ENCODE measurements at regions not wholly inside any gene's neighbourhood (a gene's known extent, or its start where the extent isn't known, plus 50 kb on each side); places are given as distances from the start of the nearest gene placed in this dataset.

DNA sequence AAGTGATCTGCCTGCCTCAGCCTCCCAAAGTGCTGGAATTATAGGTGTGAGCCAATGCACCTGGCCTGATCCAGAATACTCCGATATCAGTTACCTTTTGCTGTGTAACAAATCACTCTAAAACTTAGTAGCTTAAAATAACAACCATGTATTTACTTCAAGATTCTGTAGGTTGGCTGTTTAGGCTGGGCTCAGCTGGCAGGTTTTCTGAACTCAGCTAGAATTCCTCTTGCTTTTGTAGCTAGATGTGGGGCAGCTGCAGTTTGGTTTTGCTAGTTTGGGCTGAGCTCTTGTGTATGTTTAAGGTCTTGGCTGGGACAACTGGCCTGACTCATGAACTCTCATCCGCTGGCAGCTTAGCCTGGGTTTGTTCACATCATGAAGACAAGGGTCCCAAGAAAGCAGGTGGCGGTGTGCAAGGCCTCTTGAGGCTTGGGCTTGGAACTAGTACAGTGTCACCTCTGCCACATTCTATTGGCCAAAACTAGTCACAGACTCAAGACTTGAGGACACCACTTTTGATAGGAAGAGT is 138.3 kb upstream of the SHB start:
- Histone ChIP-seq H3K27ac (ENCODE audit: low read depth, low read length) (no peak overlapping the region), H3K36me3 (ENCODE audit: insufficient read depth, low read length) (no peaks in the 10 kb centered on the region), H3K9me3 (ENCODE audit: low read length) (no peaks in the 10 kb centered on the region), H3K4me1 (ENCODE audit: insufficient read depth, low read length) (no peaks in the 10 kb centered on the region), H3K4me3 (ENCODE audit: low read length) (no peak overlapping the region), H3K27me3 (ENCODE audit: insufficient read depth, low read length, poor library complexity, severe bottlenecking) (no peaks in the 10 kb centered on the region)
- H3K36me3 Mint-ChIP-seq = peaks cover 0 to 3% (median 0%) of the 10 kb centered on the region in 3 donors
- H3K4me3 Mint-ChIP-seq = no peak overlapping the region
- DNase-seq = no peak
- H3K27ac Mint-ChIP-seq = no peak overlapping the region
- H3K4me1 Mint-ChIP-seq = no peaks in the 10 kb centered on the region
- CTCF ChIA-PET = no interaction called here
- H3K27me3 Mint-ChIP-seq = peaks cover 0 to 19% of the 10 kb centered on the region in 2 donors
- POLR2A ChIA-PET = no interaction called here
- no peaks in the 10 kb centered on the region for H3K9me3 Mint-ChIP-seq

DNA sequence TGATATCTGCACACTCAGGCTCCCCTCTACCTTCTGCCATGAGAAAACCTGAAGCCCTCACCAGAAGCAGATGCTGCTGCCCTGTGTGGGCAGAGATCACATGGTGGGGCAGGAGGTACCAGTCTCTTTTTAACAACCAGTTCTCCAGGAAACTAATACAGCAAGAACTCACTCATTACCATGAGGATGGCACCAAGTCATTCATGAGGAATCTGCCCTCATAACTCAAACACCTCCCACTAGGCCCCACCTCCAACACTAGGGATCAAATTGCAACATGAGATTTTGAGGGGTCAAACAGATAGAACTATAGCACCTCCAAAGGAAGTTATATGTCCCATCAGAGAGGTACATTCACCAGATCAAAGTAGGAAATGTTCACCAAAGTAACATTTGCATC is 136.3 kb upstream of the SHB start:
- Histone ChIP-seq H3K9me3 (ENCODE audit: low read length) (no peaks in the 10 kb centered on the region), H3K4me1 (ENCODE audit: insufficient read depth, low read length) (no peaks in the 10 kb centered on the region), H3K27ac (ENCODE audit: low read depth, low read length) (no peak overlapping the region), H3K4me3 (ENCODE audit: low read length) (no peak overlapping the region), H3K27me3 (ENCODE audit: insufficient read depth, low read length, poor library complexity, severe bottlenecking) (no peaks in the 10 kb centered on the region), H3K36me3 (ENCODE audit: insufficient read depth, low read length) (no peaks in the 10 kb centered on the region)
- Mint-ChIP-seq H3K4me1 (no peaks in the 10 kb centered on the region), H3K36me3 (peaks cover 0 to 3% (median 0%) of the 10 kb centered on the region in 3 donors), H3K4me3 (no peak overlapping the region), H3K27ac (peak overlapping the region in 2 of 8 donors; percentile 47 to 71), H3K27me3 (peaks cover 2 to 20% of the 10 kb centered on the region in 2 donors), H3K9me3 (no peaks in the 10 kb centered on the region)
- DNase-seq = no peak
- ChIA-PET POLR2A (no interaction called here), CTCF (no interaction called here)

DNA sequence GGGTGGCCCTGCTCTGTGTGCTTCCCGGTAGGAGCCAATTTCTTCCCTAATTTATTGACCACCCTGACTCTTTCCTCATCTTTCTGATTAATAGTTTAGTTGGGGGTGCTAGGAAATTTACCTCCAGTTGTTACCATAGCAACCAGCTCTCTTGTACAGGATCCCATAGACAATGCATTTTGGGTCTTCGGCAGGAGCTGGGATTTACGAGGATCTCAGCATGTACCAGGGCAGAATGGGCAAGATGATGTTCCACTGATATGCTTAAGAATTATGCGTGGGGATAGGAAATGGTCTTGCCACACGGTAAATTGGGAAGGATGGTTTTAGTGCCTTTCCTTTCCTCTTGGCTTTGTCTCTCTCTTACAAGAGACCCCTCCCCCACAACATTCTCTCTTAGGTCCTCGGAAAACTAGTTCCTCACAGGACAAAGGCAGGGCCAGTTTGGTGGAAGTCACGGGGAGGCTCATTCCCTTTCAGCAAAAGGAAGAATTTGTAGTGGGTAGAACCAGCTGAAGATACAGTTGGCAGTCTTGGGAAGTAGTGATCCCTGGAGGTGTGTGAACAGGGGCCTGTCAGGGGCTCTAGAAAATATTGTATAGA is 133.4 kb upstream of the SHB start:
- no peaks in the 10 kb centered on the region for H3K9me3 ChIP-seq (ENCODE audit: low read length)
- Mint-ChIP-seq H3K4me3 (no peak overlapping the region), H3K27ac (peak overlapping the region in 1 of 8 donors; percentile 87), H3K36me3 (no peaks in the 10 kb centered on the region), H3K27me3 (peaks cover 2 to 20% of the 10 kb centered on the region in 2 donors), H3K9me3 (no peaks in the 10 kb centered on the region), H3K4me1 (no peaks in the 10 kb centered on the region)
- H3K27me3 ChIP-seq (ENCODE audit: insufficient read depth, low read length, poor library complexity, severe bottlenecking) = no peaks in the 10 kb centered on the region
- POLR2A ChIA-PET = no interaction called here
- no peaks in the 10 kb centered on the region for H3K4me1 ChIP-seq (ENCODE audit: insufficient read depth, low read length)
- CTCF ChIA-PET = no interaction called here
- no peaks in the 10 kb centered on the region for H3K36me3 ChIP-seq (ENCODE audit: insufficient read depth, low read length)
- DNase-seq = no peak
- H3K4me3 ChIP-seq (ENCODE audit: low read length) = no peak overlapping the region
- H3K27ac ChIP-seq (ENCODE audit: low read depth, low read length) = no peak overlapping the region

DNA sequence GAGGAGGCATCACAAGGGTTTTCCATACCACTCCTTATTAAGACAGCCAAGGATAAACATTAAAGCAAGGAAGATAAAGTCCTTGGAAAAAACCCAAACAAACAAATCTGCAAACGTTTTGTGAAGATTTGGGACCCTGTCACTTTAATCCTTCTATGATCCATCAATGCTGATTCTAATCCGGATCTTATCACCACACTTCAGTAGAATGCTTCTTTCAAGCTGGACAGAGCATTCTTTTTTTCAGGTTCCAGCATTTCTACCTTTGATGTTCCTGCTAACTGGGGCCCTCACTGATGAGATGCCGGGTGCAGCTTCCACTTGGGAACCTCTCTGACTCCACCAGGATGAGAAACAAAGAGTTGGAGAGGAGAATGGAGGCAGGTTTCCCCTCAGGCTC is 132.8 kb upstream of the SHB start:
- no peaks in the 10 kb centered on the region for H3K9me3 Mint-ChIP-seq
- H3K27me3 Mint-ChIP-seq = peaks cover 2 to 23% of the 10 kb centered on the region in 2 donors
- ChIA-PET POLR2A (no interaction called here), CTCF (no interaction called here)
- Histone ChIP-seq H3K9me3 (ENCODE audit: low read length) (no peaks in the 10 kb centered on the region), H3K4me1 (ENCODE audit: insufficient read depth, low read length) (no peaks in the 10 kb centered on the region), H3K27me3 (ENCODE audit: insufficient read depth, low read length, poor library complexity, severe bottlenecking) (no peaks in the 10 kb centered on the region), H3K4me3 (ENCODE audit: low read length) (no peak overlapping the region), H3K27ac (ENCODE audit: low read depth, low read length) (no peak overlapping the region), H3K36me3 (ENCODE audit: insufficient read depth, low read length) (no peaks in the 10 kb centered on the region)
- H3K27ac Mint-ChIP-seq = no peak overlapping the region
- DNase-seq = no peak
- H3K4me1 Mint-ChIP-seq = no peaks in the 10 kb centered on the region
- no peaks in the 10 kb centered on the region for H3K36me3 Mint-ChIP-seq
- peak overlapping the region in 1 of 7 donors; percentile 23 for H3K4me3 Mint-ChIP-seq

DNA sequence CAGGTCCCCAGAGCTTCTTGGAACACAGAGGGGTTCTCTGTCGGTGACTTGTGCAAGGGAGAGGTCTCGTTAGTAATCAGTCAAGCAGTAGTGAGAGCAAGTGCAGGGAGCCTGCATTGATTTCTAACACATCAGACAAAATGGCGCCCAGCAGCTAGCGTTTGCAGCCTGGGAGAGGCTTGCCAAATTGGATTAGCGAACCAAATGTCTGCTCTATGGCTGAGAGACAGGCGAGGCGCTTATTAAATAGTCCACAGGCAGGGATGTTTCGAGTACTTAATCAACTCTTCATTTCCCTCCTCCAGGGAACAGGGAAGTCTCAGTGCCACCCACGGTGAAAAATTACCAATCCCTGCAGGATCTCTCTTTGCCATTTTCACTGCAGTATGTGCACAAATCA is 131.4 kb upstream of the SHB start:
- Histone ChIP-seq H3K36me3 (ENCODE audit: insufficient read depth, low read length) (no peaks in the 10 kb centered on the region), H3K27ac (ENCODE audit: low read depth, low read length) (no peak overlapping the region), H3K4me3 (ENCODE audit: low read length) (no peak overlapping the region), H3K9me3 (ENCODE audit: low read length) (no peaks in the 10 kb centered on the region), H3K27me3 (ENCODE audit: insufficient read depth, low read length, poor library complexity, severe bottlenecking) (no peaks in the 10 kb centered on the region), H3K4me1 (ENCODE audit: insufficient read depth, low read length) (no peaks in the 10 kb centered on the region)
- ChIA-PET CTCF (no interaction called here), POLR2A (no interaction called here)
- Mint-ChIP-seq H3K27me3 (peaks cover 2 to 23% of the 10 kb centered on the region in 2 donors), H3K4me3 (no peak overlapping the region), H3K9me3 (no peaks in the 10 kb centered on the region), H3K4me1 (no peaks in the 10 kb centered on the region), H3K27ac (no peak overlapping the region), H3K36me3 (no peaks in the 10 kb centered on the region)
- no peak for DNase-seq

DNA sequence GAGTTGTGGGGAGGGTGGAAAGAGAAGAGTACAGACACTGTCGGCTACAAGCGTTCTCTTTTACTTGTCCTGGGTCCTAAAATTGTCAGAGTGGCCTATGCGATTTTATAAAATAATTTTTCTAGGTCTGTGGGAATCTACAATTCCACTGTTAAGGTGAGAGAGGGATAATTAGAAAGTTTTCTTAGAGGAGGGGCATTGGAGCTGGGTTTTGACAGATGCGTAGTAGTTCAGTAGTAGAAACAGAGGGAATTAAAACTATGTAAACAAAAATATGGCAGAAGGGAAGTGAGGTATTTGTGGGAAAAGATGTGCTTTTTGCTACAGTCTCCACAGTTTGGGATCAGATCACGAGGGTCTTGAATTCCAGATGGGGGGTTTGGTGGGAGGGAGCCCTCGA is 129.1 kb upstream of the SHB start:
- Histone ChIP-seq H3K4me3 (ENCODE audit: low read length) (no peak overlapping the region), H3K27ac (ENCODE audit: low read depth, low read length) (no peak overlapping the region), H3K4me1 (ENCODE audit: insufficient read depth, low read length) (no peaks in the 10 kb centered on the region), H3K9me3 (ENCODE audit: low read length) (no peaks in the 10 kb centered on the region), H3K36me3 (ENCODE audit: insufficient read depth, low read length) (no peaks in the 10 kb centered on the region), H3K27me3 (ENCODE audit: insufficient read depth, low read length, poor library complexity, severe bottlenecking) (no peaks in the 10 kb centered on the region)
- Mint-ChIP-seq H3K9me3 (no peaks in the 10 kb centered on the region), H3K36me3 (no peaks in the 10 kb centered on the region), H3K4me1 (no peaks in the 10 kb centered on the region), H3K4me3 (no peak overlapping the region), H3K27ac (no peak overlapping the region), H3K27me3 (peaks cover 5 to 34% of the 10 kb centered on the region in 2 donors)
- no peak for DNase-seq
- ChIA-PET CTCF (interaction anchor here (0.8 kb wide), 1 partner anchor 12 kb away, joined by 6 read pairs; no protein-coding TSS in a partner anchor), POLR2A (no interaction called here)

DNA sequence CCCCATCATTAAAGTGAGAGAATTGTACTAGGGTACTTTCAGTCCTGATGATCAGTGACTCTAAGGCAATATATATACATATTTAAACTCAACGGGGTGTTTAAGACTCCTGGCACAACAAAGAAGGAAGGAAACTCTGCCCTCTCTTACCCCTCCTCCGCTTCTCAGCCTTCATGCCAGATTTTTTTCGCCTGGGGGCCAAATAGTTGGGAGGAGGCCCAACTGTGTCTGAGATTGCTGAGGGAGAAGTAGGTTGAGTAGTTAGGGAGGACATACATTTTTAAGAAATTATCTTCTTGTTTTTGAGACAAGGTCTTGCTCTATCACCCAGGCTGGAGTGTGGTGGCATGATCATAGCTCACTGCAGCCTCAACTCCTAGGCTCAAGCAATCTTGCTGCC is 127.7 kb upstream of the SHB start:
- Mint-ChIP-seq H3K9me3 (no peaks in the 10 kb centered on the region), H3K27ac (no peak overlapping the region)
- H3K9me3 ChIP-seq (ENCODE audit: low read length) = no peaks in the 10 kb centered on the region

DNA sequence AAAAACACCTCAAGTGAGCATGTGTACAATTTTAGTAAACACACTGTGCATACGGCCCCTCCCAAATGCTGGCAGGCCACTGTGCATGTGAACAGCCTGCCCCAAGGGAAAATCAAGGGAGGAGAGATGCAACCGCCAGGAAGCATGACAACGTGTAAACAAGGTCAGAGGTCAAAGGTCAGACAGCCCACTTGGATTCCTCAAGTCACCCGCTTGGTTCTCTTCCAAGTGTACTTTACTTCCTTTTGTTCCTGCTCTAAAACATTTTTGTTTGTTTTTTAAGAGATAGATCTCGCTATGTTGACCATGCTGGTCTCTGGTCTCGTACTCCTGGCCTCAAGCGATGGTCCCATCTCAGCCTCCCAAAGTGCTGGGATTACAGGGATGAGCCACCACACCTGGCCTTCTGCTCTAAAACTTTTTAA is 126.7 kb upstream of the SHB start:
- H3K27ac Mint-ChIP-seq = no peak overlapping the region
- CTCF ChIA-PET = no interaction called here
- POLR2A ChIA-PET = no interaction called here

More for the DNA sequence above, 127.7 kb upstream of the SHB start:
- no peaks in the 10 kb centered on the region for H3K36me3 ChIP-seq (ENCODE audit: insufficient read depth, low read length)
- H3K27ac ChIP-seq (ENCODE audit: low read depth, low read length) = no peak overlapping the region
- H3K4me3 ChIP-seq (ENCODE audit: low read length) = no peak overlapping the region
- Mint-ChIP-seq H3K36me3 (no peaks in the 10 kb centered on the region), H3K4me3 (no peak overlapping the region), H3K4me1 (no peaks in the 10 kb centered on the region), H3K27me3 (peaks cover 5 to 34% of the 10 kb centered on the region in 2 donors)
- DNase-seq = no peak
- H3K4me1 ChIP-seq (ENCODE audit: insufficient read depth, low read length) = no peaks in the 10 kb centered on the region
- POLR2A ChIA-PET = no interaction called here
- H3K27me3 ChIP-seq (ENCODE audit: insufficient read depth, low read length, poor library complexity, severe bottlenecking) = no peaks in the 10 kb centered on the region
- CTCF ChIA-PET = no interaction called here

More for the DNA sequence above, 126.7 kb upstream of the SHB start:
- no peaks in the 10 kb centered on the region for H3K36me3 Mint-ChIP-seq
- H3K4me1 Mint-ChIP-seq = no peaks in the 10 kb centered on the region
- H3K27me3 Mint-ChIP-seq = peaks cover 3 to 34% of the 10 kb centered on the region in 2 donors
- DNase-seq = no peak
- no peaks in the 10 kb centered on the region for H3K36me3 ChIP-seq (ENCODE audit: insufficient read depth, low read length)
- no peaks in the 10 kb centered on the region for H3K4me1 ChIP-seq (ENCODE audit: insufficient read depth, low read length)
- no peaks in the 10 kb centered on the region for H3K27me3 ChIP-seq (ENCODE audit: insufficient read depth, low read length, poor library complexity, severe bottlenecking)
- no peak overlapping the region for H3K4me3 Mint-ChIP-seq
- no peak overlapping the region for H3K4me3 ChIP-seq (ENCODE audit: low read length)
- no peaks in the 10 kb centered on the region for H3K9me3 Mint-ChIP-seq
- no peaks in the 10 kb centered on the region for H3K9me3 ChIP-seq (ENCODE audit: low read length)
- no peak overlapping the region for H3K27ac ChIP-seq (ENCODE audit: low read depth, low read length)
